ENCODE measurements at regions not wholly inside any gene's neighbourhood (a gene's known extent, or its start where the extent isn't known, plus 50 kb on each side); places are given as distances from the start of the nearest gene placed in this dataset.
A peak's percentile ranks its signal among the peaks of the same experiment; 100 is the strongest.
"Not testable (repeated sequence)": the region's sequence is repeated elsewhere in the genome, so short reads cannot be mapped to it uniquely, and the experiment has no call there.

DNA sequence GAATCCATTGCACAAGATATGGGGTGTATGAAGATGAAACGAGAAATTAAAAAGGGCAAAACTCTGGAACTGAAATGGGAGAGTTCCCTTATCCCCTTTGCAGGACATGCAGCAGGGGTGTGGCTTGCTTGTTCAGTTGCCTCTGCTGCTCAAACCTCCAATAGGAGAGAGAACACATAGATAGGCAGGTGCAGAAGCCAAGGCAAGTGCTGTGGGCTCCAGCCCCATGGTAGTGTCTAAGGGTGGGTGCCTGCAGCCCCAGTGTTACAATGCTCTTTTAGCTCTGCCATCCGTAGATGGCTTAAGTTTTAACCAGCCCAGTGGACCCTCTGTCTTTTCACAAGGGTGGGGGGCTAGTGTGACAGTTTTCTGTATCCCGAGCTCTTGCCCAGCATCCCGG lies 69.7 kb downstream of the CMAS start:
- no peak for DNase-seq

DNA sequence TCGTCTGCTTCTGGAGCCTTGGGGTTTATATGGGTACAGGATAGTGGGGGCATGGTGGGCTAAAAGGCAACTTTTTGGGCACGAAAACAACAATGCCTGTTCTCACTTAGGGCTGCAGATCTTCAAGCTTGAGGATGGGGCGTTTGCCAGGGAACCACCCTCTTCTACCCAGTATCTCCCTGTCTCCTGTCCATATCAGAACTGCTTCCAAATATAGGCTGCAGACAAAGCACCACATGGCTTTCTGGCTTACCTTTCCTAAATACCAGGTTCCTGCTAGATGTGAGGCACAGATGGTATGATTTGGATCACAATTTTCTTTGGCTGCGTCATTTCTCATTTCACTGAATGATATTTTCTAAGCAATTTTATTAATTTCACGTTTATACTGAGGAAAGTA lies 70.4 kb downstream of the CMAS start:
- no peak for DNase-seq

- DNase-seq: no peak
These were observed 71.7 kb downstream of the CMAS start for GRCh38 chr12:22117563-22118237.

DNA sequence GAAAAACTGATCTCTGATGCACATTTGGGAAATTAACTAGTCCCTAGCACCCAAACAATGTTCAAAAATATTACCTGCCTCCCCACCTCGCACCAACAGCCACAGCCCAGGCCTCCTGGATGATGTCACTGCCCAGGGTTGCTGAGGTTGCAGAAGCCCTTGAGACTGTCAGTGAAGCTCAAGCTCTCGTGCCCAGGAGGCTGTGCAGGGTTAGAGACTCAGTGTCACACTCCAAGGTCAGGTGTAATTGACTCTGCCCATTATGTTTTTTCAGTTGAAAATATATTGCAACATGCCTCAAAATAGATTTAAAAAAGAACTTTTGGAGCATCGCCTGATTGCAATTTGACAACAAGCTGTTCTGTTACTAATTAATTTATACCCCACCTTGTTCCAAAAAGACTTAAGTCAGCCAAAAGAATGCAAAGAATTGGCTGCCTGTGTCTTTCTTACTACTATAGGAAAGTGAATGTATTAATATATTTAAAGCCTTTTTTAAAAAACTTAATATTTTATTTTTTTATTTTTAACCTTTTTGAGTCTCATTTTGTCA lies 72.3 kb downstream of the CMAS start:
- no peak for DNase-seq

DNA sequence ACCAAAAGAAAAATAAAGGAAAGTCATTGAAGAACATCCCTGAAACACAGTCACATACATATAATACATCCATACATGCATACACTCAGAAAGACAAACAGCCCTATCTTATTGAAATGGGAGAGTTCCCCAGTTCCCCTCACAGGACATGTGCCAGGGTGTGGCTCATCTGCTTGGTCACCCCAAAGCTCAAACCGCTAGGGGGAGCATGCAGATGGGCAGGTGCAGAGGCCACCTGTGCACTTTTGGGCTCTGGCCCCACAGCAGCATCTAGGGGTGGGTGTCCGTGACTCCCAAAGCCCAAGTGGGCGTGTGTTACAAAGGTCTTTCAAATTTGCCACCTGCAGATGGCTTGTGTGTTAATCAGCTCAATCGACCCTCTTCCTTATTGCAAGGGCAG lies 75.2 kb downstream of the CMAS start:
- DNase-seq: peak; percentile 76

DNA sequence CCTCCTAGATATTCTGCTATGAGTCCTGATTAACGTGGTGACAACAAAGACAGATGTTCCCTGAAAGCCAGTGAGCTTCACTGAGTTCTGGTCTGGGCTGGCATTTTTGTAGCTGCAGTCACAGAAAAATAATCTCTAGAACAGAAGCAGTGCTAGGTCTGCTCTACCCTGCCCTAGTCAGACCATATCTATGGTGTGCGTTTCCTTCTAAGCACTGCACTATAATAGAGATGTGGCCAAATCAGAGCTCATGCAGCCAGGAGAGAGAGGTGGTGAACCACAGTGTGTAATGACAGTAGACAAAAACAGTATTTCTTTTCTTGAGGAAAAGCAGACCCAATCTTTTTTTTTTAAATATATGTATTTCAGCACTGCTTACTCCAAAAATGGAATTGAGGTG lies 76.3 kb downstream of the CMAS start:
- no peak for DNase-seq

GRCh38 chr12:22124987-22125386 lies 79.0 kb downstream of the CMAS start:
- DNase-seq: no peak

DNA sequence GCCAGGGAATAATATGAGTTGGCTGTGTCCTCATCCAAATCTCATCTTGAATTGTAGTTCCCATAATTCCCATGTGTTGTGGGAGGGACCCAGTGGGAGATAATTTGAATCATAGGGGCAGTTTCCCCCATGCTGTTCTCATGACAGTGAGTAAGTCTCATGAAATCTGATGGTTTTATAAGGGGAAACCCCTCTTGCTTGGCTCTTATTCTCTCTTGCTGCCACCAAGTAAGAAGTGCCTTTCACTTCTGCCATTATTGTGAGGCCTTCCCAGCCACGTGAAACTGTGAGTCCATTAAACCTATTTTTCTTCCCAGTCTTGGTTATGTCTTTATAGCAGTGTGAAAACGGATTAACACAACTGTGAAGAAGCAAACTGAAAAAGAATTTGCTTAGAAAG lies 80.1 kb downstream of the CMAS start:
- DNase-seq: not testable (repeated sequence)

DNA sequence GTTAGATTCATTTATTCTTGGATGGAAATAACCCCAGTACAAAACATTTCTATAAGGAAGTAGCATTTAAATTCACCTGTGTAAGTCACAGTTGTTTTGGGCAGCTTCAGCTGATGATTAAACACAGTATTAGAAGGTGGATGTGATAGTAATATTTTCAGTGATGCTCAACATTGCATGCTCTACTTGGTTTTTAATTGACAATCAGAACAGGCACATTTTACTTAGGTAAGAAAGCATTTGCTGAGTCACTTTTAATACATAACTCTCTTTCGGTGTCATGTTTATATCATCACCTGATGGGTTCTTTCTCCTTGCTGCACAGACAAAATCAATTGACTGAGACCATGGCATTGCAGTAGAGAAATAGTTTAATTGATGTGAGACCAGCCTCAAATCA lies 80.7 kb downstream of the CMAS start:
- no peak for DNase-seq

DNA sequence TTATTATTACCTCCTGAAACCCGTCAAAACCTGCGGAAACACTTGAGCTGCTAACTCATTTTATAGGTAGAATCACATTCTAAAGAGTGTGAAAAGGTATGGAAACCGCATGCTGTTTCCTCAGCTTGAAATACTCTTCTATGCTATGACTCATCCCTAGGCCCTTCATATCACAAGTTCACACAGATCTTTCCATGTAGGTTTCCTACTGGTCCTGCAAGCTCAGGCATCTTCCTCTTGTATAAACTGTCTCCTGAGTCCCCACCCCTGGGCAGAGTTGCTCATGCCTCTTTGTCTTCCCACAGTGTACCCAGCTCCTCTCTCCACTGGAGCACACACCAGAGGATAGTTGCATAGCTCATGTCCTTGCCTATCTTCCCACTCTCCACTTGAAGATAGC lies 84.7 kb downstream of the CMAS start:
- no peak for DNase-seq

DNA sequence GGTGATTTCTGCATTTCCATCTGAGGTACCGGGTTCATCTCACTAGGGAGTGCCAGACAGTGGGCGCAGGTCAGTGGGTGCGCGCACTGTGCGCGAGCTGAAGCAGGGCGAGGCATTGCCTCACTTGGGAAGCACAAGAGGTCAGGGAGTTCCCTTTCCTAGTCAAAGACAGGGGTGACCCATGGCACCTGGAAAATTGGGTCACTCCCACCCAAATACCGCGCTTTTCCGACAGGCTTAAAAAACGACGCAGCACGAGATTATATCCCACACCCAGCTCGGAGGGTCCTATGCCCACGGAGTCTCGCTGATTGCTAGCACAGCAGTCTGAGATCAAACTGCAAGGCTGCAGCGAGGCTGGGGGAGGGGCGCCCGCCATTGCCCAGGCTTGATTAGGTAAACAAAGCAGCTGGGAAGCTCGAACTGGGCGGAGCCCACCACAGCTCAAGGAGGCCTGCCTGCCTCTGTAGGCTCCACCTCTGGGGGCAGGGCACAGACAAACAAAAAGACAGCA lies 90.6 kb downstream of the CMAS start:
- DNase-seq: not testable (repeated sequence)

Data from activated effector memory CD4-positive, alpha-beta T cell treated with anti-CD3 and anti-CD28 coated beads, Interleukin-2, amount 50 U/mL, for 16 hours (primary cell).